ENCODE measurements at regions not wholly inside any gene's neighbourhood (a gene's known extent, or its start where the extent isn't known, plus 50 kb on each side); places are given as distances from the start of the nearest gene placed in this dataset.

GRCh38 chr6:71419217-71420094 lies 130.8 kb downstream of the OGFRL1 start:
- Histone ChIP-seq H3K36me3 (peaks cover 25% of the 10 kb centered on the region), H3K4me3 (peak overlapping the region; percentile 83), H3K27ac (peak overlapping the region; percentile 94), H3K9me3 (no peaks in the 10 kb centered on the region), H3K4me1 (peaks cover 28% of the 10 kb centered on the region), H3K27me3 (no peaks in the 10 kb centered on the region)
- peak; percentile 67 for DNase-seq
- TF ChIP-seq CTCF (IDR thresholded peaks at IDR 0.05), result no peak
- intact Hi-C loops (cut with DNase I), result no loop called here
- peak; percentile 3 for ATAC-seq

- peak; percentile 31 for TF ChIP-seq CTCF (IDR thresholded peaks at IDR 0.05)
- H3K4me1 ChIP-seq, result peaks cover 23% of the 10 kb centered on the region
- DNase-seq (peak; percentile 82), ATAC-seq (peak; percentile 69)
- peak overlapping the region; percentile 94 for H3K27ac ChIP-seq
- peak overlapping the region; percentile 83 for H3K4me3 ChIP-seq
- H3K27me3 ChIP-seq, result no peaks in the 10 kb centered on the region
- peaks cover 21% of the 10 kb centered on the region for H3K36me3 ChIP-seq
- intact Hi-C loops (cut with DNase I), result no loop called here
- no peaks in the 10 kb centered on the region for H3K9me3 ChIP-seq
Measured at GRCh38 chr6:71420095-71420692, 131.6 kb downstream of the OGFRL1 start.

- Histone ChIP-seq H3K4me1 (peaks cover 17% of the 10 kb centered on the region), H3K9me3 (no peaks in the 10 kb centered on the region), H3K27me3 (no peaks in the 10 kb centered on the region), H3K36me3 (peaks cover 15% of the 10 kb centered on the region), H3K27ac (peak overlapping the region; percentile 94), H3K4me3 (peak overlapping the region; percentile 83)
- intact Hi-C loops (cut with DNase I), result no loop called here
- peak; percentile 98 for ATAC-seq
- peak; percentile 96 for DNase-seq
- TF ChIP-seq CTCF (IDR thresholded peaks at IDR 0.05), result no peak
Measured at GRCh38 chr6:71420693-71421328, 132.2 kb downstream of the OGFRL1 start.

- Histone ChIP-seq H3K36me3 (peaks cover 7% of the 10 kb centered on the region), H3K27me3 (no peaks in the 10 kb centered on the region), H3K27ac (peak overlapping the region; percentile 79), H3K9me3 (no peaks in the 10 kb centered on the region), H3K4me1 (peaks cover 16% of the 10 kb centered on the region), H3K4me3 (peak overlapping the region; percentile 83)
- ATAC-seq (no peak), DNase-seq (no peak)
- TF ChIP-seq CTCF (IDR thresholded peaks at IDR 0.05), result no peak
- intact Hi-C loops (cut with DNase I), result no loop called here
Measured at GRCh38 chr6:71421611-71422010, 133.0 kb downstream of the OGFRL1 start.

- H3K9me3 ChIP-seq, result no peaks in the 10 kb centered on the region
- no peak for ATAC-seq
- no peak overlapping the region for H3K27ac ChIP-seq
- no peak overlapping the region for H3K4me3 ChIP-seq
- no peaks in the 10 kb centered on the region for H3K4me1 ChIP-seq
- no peak for TF ChIP-seq CTCF (IDR thresholded peaks at IDR 0.05)
- H3K27me3 ChIP-seq, result no peaks in the 10 kb centered on the region
- DNase-seq, result no peak
- intact Hi-C loops (cut with DNase I), result no loop called here
- no peaks in the 10 kb centered on the region for H3K36me3 ChIP-seq
Measured at GRCh38 chr6:71430018-71430417, 141.4 kb downstream of the OGFRL1 start.

Measured in upper lobe of right lung (tissue), 1 donor.